PC-3 (cell line): ENCODE measurements at regions not wholly inside any gene's neighbourhood (a gene's known extent, or its start where the extent isn't known, plus 50 kb on each side); places are given as distances from the start of the nearest gene placed in this dataset.

Experiments
- ATAC-seq: fragments of 200-7000 bp; cut with Tn5 transposase; 2 replicates; pipeline ENCODE4 v1.9.1; 2020; ENCODE audit warnings: mild to moderate bottlenecking, moderate library complexity
- BruUV-seq: library from RNA; stranded (reverse); fragments of 400-500 nt; replicated peaks from 2 replicates; lab custom pipeline; 2021; lab: Mats Ljungman, UMichigan
- CTCF ChIA-PET: fragments of 300-600 bp; sonication (Branson Sonifier 250); formaldehyde crosslinking; loops from one replicate; lab custom pipeline; 2022; ENCODE audit warnings: antibody characterized with exemption; lab: Charles Lee
- POLR2A ChIA-PET: fragments of 300-600 bp; sonication (Branson Sonifier 250); formaldehyde crosslinking; loops from one replicate; lab custom pipeline; 2022; ENCODE audit warnings: antibody characterized with exemption; ENCODE audit not compliant: unreplicated experiment; lab: Charles Lee
- DNase-seq: peaks from one replicate; pipeline ENCODE4 v3.0.0-alpha.2; 2015
- H2AFZ ChIP-seq: fragments of 300-600 bp; sonication (generic); 2 replicates; pipeline ENCODE4 v1.6.0; 2016; ENCODE audit warnings: antibody characterized with exemption, low read length
- H3F3A ChIP-seq: fragments of 300-600 bp; sonication (generic); one replicate; pipeline ENCODE4 v1.6.0; 2017; ENCODE audit warnings: antibody characterized with exemption, low read length, control low read depth, mild to moderate bottlenecking; ENCODE audit not compliant: unreplicated experiment
- H3K27ac ChIP-seq: fragments of 300-600 bp; sonication (generic); 2 replicates; pipeline ENCODE4 v1.5.1; 2016; ENCODE audit warnings: mild to moderate bottlenecking, low read length
- H3K27me3 ChIP-seq: fragments of 300-600 bp; sonication (generic); 2 replicates; pipeline ENCODE4 v1.6.1; 2016; ENCODE audit warnings: low read length, mixed read lengths
- H3K36me3 ChIP-seq: fragments of 300-600 bp; sonication (generic); 2 replicates; pipeline ENCODE4 v1.6.1; 2016; ENCODE audit warnings: low read depth, mixed run types, low read length, mixed read lengths
- H3K4me1 ChIP-seq: fragments of 300-600 bp; sonication (generic); 2 replicates; pipeline ENCODE4 v1.5.1; 2016; ENCODE audit warnings: low read length; ENCODE audit not compliant: insufficient read depth
- H3K4me2 ChIP-seq: fragments of 300-600 bp; sonication (generic); 2 replicates; pipeline ENCODE4 v1.6.0; 2016; ENCODE audit warnings: low read length
- H3K4me3 ChIP-seq: fragments of 300-600 bp; sonication (generic); 2 replicates; pipeline ENCODE4 v1.5.1; 2016; ENCODE audit warnings: mild to moderate bottlenecking, low read length, mixed read lengths
- H3K79me2 ChIP-seq: fragments of 300-600 bp; sonication (generic); 2 replicates; pipeline ENCODE4 v1.6.1; 2017; ENCODE audit warnings: low read length, mixed read lengths
- H3K9ac ChIP-seq: fragments of 300-600 bp; sonication (generic); 2 replicates; pipeline ENCODE4 v1.6.0; 2016; ENCODE audit warnings: mild to moderate bottlenecking, low read length
- H3K9me2 ChIP-seq: fragments of 300-600 bp; sonication (generic); replicated peaks from 2 replicates; pipeline ENCODE4 v1.6.1; 2016; ENCODE audit warnings: mixed run types, low read length, mixed read lengths
- H3K9me3 ChIP-seq: fragments of 300-600 bp; sonication (generic); 2 replicates; pipeline ENCODE4 v1.6.1; 2016; ENCODE audit warnings: low read length, mixed read lengths
- H4K20me1 ChIP-seq: fragments of 300-600 bp; sonication (generic); 2 replicates; pipeline ENCODE4 v1.6.1; 2016; ENCODE audit warnings: low read length, mixed read lengths
- EZH2 ChIP-seq: fragments of 300-600 bp; sonication (generic); IDR thresholded peaks from one replicate; pipeline ENCODE4 v1.6.1; 2017; ENCODE audit warnings: antibody characterized with exemption, mild to moderate bottlenecking, low read length; ENCODE audit not compliant: unreplicated experiment
- EZH2phosphoT487 ChIP-seq: fragments of 300-600 bp; sonication (generic); IDR thresholded peaks from 2 replicates; pipeline ENCODE4 v1.6.1; 2018; ENCODE audit warnings: mild to moderate bottlenecking, antibody characterized with exemption, low read length, borderline replicate concordance
- intact Hi-C: fragments of 100-400 bp; cut with micrococcal nuclease; formaldehyde crosslinking; loops from 2 replicates; pipeline ENCODE4 v1.9.0; 2023
- TF ChIP-seq, protein P1 (sequence below): fragments of 300-600 bp; sonication (generic); conservative IDR thresholded peaks from 2 replicates; pipeline ENCODE4 v1.5.1; 2017; ENCODE audit warnings: antibody characterized with exemption, low read depth, mild to moderate bottlenecking, low read length

DNA sequence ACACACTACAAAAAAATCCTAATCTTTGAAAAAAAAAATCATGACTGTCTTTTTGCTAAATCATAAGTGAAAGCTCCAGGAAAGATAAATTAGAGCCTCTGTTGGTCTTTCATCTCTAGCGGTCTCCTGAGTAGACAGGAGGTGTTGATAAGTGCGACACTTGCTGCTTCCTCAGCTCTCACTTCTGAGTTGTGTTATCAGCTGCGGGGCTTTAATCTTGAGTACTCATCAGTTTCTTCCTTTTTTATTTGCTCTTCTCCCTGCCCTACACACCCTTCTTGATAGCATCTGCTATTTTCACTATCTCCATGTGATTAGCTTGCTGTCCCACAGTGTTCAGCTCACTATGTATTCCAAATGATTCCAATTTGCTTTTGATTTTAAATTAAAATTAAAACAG is 1449.2 kb downstream of the C4orf33 start:
- Histone ChIP-seq H3K36me3 (no peaks in the 10 kb centered on the region), H3F3A (no peaks in the 10 kb centered on the region), H2AFZ (no peak overlapping the region), H4K20me1 (no peaks in the 10 kb centered on the region), H3K4me2 (no peak overlapping the region), H3K79me2 (no peaks in the 10 kb centered on the region), H3K9me3 (no peaks in the 10 kb centered on the region), H3K27me3 (no peaks in the 10 kb centered on the region), H3K27ac (no peak overlapping the region), H3K9ac (no peak overlapping the region), H3K4me3 (no peak overlapping the region), H3K4me1 (no peaks in the 10 kb centered on the region), H3K9me2 (no peaks in the 10 kb centered on the region)
- no TSS peak for BruUV-seq
- POLR2A ChIA-PET, result no interaction called here
- CTCF ChIA-PET, result no interaction called here
- ATAC-seq (no peak), DNase-seq (no peak)
- no peak for TF ChIP-seq EZH2
- TF ChIP-seq EZH2phosphoT487, result no peak
- TF ChIP-seq, protein P1, sequence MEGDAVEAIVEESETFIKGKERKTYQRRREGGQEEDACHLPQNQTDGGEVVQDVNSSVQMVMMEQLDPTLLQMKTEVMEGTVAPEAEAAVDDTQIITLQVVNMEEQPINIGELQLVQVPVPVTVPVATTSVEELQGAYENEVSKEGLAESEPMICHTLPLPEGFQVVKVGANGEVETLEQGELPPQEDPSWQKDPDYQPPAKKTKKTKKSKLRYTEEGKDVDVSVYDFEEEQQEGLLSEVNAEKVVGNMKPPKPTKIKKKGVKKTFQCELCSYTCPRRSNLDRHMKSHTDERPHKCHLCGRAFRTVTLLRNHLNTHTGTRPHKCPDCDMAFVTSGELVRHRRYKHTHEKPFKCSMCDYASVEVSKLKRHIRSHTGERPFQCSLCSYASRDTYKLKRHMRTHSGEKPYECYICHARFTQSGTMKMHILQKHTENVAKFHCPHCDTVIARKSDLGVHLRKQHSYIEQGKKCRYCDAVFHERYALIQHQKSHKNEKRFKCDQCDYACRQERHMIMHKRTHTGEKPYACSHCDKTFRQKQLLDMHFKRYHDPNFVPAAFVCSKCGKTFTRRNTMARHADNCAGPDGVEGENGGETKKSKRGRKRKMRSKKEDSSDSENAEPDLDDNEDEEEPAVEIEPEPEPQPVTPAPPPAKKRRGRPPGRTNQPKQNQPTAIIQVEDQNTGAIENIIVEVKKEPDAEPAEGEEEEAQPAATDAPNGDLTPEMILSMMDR, result no peak
- intact Hi-C loops, result no loop called here

DNA sequence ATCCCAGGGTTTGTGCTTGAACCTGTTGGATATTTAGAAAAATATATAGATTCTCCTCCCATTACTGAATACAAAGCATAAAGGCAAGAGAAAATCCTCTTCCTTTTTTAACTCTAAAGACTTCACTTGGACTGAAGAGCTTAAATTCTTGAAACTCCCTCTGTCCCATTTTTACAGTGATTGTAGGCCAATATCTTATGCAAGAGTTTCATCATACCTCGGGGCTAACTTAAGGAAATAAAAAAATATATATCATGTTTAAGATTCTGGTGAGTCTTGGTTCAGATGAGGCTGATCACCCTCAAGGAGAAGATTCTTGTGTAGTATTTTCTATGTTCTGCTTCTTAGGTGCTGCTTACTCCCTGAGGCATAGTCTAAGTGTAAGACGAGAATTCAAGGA is 1449.6 kb downstream of the C4orf33 start:
- TF ChIP-seq EZH2 (no peak), EZH2phosphoT487 (no peak)
- TF ChIP-seq, protein P1, result no peak

DNA sequence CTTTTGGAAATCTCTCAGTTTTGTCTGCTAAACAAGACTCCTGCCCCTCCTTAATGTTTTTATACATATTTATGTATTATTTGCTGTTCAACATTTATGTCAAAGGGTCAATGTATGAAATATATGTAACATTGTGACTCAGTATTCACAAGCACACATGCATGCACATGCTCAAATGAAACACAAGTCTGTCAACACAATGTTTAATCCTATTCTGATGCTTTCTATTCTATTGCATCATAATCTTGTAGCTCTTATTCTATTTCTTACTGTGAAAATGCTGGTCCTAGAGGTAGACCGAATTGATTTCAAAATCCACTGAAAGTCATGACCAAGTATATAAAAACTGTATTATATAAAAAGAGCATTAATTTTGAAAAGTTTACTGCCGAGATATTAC is 1463.3 kb downstream of the C4orf33 start:
- Histone ChIP-seq H2AFZ (no peak overlapping the region), H3F3A (no peaks in the 10 kb centered on the region), H3K4me3 (no peak overlapping the region), H3K9me2 (no peaks in the 10 kb centered on the region), H3K27me3 (no peaks in the 10 kb centered on the region), H3K9ac (no peak overlapping the region), H3K9me3 (no peaks in the 10 kb centered on the region), H4K20me1 (no peaks in the 10 kb centered on the region), H3K27ac (no peak overlapping the region), H3K36me3 (no peaks in the 10 kb centered on the region), H3K4me1 (no peaks in the 10 kb centered on the region), H3K79me2 (no peaks in the 10 kb centered on the region), H3K4me2 (no peak overlapping the region)
- ChIA-PET POLR2A (no interaction called here), CTCF (no interaction called here)
- BruUV-seq, result no TSS peak
- ATAC-seq (no peak), DNase-seq (no peak)
- intact Hi-C loops, result no loop called here
- no peak for TF ChIP-seq EZH2
- no peak for TF ChIP-seq EZH2phosphoT487
- TF ChIP-seq, protein P1, result no peak

More for the DNA sequence above, 1449.6 kb downstream of the C4orf33 start:
- no TSS peak for BruUV-seq
- Histone ChIP-seq H3F3A (no peaks in the 10 kb centered on the region), H3K4me2 (no peak overlapping the region), H3K79me2 (no peaks in the 10 kb centered on the region), H4K20me1 (no peaks in the 10 kb centered on the region), H2AFZ (no peak overlapping the region), H3K27ac (no peak overlapping the region), H3K4me3 (no peak overlapping the region), H3K9me2 (no peaks in the 10 kb centered on the region), H3K9me3 (no peaks in the 10 kb centered on the region), H3K36me3 (no peaks in the 10 kb centered on the region), H3K27me3 (no peaks in the 10 kb centered on the region), H3K4me1 (no peaks in the 10 kb centered on the region), H3K9ac (no peak overlapping the region)
- ChIA-PET POLR2A (no interaction called here), CTCF (no interaction called here)
- intact Hi-C loops, result no loop called here
- DNase-seq (no peak), ATAC-seq (no peak)
